Limb (tissue), 2 donors: ENCODE measurements at regions not wholly inside any gene's neighbourhood (a gene's known extent, or its start where the extent isn't known, plus 50 kb on each side); places are given as distances from the start of the nearest gene placed in this dataset.
A peak's percentile ranks its signal among the peaks of the same experiment; 100 is the strongest.

Experiments used
- DNase-seq, 2 donors: peaks; one replicate each; pipeline ENCODE4 v3.0.0-alpha.2; 2016; ENCODE audit errors: extremely low spot score in 2 of 2

- DNase-seq = peak; percentile 56 to 71
These were observed 78.2 kb downstream of the IRF2BPL start for GRCh38 chr14:76950055-76951020.

GRCh38 chr14:76948976-76949375, 79.5 kb downstream of the IRF2BPL start:
- no peak for DNase-seq

- no peak for DNase-seq
These were observed 80.1 kb downstream of the IRF2BPL start for GRCh38 chr14:76948213-76948947.

- DNase-seq = no peak
These were observed 80.7 kb downstream of the IRF2BPL start for GRCh38 chr14:76947838-76948184.

- peak; percentile 89 to 90 for DNase-seq
These were observed 81.2 kb downstream of the IRF2BPL start for GRCh38 chr14:76947078-76947837.

- DNase-seq = no peak
These were observed 81.8 kb downstream of the IRF2BPL start for GRCh38 chr14:76946753-76947077.

- no peak for DNase-seq
These were observed 85.4 kb downstream of the IRF2BPL start for GRCh38 chr14:76943072-76943471.

DNA sequence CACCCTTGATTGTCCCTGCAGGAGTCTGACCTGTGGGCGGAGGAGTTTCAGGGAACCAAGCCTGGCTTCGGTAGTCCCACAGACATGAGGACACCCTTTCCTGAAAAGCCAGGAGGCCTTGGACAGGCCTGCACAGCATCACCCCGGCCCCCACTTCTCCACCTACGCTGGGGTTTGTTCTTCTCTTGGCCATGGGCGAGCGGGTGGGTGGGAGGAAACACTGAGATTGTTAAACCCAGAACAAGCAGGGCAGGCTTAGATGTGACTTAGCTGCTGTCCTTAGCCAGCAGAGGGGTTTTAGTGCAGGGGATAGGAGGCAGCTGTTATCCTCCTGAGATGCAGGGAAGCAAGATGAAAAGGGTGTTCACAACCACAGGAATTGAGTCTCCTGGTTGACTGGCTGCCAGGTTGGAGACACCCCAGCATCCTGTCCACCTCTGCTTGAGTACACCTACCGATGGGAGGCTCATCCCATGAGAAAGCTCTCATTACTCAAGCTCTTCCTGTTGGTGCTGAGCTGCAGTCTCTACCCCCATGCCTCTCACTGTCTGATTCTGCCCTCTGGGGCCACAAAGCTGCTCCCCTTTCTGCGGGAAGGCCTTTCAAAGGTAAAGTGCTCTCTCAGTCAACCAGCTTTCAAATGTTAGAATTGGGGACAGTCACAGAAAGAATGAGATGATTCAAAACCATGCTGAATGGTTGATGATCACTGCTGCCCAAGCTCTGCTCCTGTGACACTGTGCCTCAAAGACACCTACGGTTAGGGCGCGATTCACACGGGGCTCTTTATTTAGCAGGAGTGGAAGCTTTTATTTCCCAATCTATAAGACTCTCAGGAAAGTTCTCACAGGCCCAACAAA, 86.3 kb downstream of the IRF2BPL start:
- no peak for DNase-seq

DNA sequence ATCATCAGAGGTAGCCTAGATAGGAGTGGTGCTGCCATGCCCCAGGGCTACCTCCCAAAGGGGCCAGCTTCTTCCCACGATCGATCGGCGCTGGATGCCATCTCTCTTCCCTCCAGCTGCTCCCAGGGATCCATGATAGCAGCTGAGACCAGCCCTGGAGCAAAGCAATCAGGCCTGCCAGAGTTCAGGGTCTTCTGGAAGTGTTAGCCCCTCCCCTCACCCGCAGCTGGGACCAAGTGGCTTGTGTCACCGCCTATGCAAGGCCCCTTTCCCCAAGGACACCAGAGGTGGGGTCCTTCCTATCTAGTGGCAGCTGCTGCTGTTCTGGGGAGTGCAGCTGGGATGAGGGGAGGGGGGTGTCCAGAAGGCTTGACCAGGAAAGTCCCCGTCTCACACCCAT, 87.0 kb downstream of the IRF2BPL start:
- DNase-seq = no peak

- no peak for DNase-seq
These were observed 88.3 kb downstream of the IRF2BPL start for GRCh38 chr14:76940021-76940760.

DNA sequence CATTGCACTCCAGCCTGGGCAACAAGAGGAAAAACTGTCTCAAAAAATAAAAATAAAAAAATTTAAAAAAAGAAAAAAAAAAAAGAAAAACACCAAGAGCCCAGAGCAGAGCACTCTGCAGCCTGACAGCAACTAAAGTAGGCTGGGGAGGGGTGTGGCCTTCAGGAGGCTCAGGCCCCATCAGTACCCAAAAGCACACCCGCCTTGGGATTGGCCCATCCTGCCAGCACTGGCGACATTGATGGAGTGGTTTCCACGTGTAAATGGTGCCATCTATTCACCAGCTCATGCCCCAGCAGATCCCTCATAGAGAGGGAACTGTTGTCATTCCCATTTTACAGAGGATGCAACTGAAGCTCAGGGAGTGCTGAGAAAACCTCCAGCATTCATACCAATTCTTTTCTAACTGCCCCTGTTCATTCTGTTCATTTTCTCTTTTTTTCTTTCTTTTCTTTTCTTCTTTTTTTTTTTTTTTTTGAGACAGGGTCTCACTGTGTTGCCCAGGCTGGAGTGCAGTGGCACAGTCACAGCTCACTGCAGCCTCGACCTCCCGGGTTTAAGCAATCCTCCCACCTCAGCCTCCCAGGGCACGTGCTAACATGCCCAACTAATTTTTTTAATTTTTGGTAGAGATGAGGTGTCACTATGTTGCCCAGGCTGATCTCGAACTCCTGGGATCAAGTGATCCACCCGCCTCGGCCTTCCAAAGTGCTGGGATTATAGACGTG, 89.3 kb downstream of the IRF2BPL start:
- DNase-seq = no peak

DNA sequence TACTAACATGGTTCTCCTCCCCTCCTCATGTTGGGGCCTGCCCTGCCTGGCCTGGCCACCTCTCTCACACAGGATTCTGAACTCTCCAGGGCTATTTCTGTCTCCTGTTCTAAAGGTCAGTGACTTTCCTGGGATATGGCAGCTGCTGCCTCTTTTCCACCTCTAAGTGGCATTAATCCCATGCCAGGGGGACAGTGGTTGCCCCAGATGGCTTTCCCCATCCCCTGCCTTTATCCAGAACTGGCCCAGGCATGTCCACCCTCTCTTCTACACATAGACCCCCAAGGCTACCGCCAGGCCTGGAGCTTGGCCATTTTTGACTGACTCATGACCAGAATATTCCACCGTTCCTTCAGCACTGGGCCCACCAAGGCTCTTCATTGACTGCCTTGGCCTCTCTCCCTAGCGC, 90.4 kb downstream of the IRF2BPL start:
- no peak for DNase-seq

DNA sequence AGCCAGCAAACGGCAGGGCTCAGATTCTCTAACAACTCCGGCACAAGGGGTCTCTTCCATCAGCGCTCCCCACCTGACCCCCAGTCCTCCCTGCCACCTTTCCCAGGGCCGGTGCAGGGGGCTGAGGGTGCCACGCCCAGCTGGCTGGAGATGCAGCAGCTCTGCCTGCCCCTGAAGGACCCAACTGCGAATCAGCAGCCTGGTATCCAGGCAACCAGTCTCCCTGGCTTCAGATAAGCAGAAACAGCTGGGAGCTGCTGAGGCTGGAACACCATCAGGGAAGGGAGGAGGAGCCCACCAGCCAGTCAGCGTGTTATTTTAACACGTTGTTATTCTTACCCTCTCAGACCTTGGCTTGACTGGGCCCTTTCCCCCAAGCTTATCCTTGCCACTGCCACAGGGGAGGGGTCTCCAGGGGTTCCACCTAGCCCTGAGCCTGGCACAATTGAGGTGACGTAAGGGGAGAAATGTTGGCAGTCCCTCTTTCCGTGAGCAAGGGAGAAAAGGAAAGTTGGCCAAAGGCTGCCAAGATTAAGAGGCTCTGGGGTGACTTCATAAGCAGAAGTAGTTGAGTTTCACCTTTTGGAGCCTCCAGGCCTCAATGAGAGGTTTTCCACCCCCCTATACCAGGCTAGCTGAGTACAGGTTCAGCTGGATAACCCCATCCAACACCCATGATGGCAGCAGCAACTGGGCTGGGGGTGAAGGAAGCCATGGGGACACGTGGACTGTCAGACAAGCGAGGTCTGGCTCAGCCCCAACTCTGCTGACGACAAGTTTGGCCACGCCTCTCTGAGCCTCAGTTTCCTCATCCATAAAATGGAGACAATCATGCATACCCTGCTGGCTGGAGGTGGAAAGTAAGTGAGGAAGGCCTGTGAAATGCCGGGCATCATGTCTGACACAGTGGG, 91.1 kb downstream of the IRF2BPL start:
- DNase-seq = peak; percentile 85 to 95

DNA sequence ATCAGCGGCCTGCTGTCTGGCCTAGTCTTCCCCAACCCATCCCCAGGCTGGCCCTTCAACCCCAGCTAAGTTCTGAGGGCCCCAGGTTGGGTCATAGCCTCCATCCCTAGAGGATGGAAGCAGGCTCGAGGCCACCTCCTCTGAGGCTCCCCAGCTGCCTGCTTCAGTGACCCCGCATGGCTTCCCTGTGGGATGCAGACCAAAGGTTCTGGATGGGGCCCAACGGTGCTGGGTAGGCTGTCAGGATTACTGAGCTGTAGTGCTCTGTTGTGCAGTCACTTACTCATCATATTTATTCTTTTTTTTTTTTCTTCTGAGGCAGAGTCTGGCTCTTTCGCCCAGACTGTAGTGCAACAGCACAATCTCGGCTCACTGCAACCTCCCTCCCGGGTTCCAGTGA, 92.0 kb downstream of the IRF2BPL start:
- DNase-seq = no peak

- DNase-seq = no peak
These were observed 95.0 kb downstream of the IRF2BPL start for GRCh38 chr14:76933515-76933914.

DNA sequence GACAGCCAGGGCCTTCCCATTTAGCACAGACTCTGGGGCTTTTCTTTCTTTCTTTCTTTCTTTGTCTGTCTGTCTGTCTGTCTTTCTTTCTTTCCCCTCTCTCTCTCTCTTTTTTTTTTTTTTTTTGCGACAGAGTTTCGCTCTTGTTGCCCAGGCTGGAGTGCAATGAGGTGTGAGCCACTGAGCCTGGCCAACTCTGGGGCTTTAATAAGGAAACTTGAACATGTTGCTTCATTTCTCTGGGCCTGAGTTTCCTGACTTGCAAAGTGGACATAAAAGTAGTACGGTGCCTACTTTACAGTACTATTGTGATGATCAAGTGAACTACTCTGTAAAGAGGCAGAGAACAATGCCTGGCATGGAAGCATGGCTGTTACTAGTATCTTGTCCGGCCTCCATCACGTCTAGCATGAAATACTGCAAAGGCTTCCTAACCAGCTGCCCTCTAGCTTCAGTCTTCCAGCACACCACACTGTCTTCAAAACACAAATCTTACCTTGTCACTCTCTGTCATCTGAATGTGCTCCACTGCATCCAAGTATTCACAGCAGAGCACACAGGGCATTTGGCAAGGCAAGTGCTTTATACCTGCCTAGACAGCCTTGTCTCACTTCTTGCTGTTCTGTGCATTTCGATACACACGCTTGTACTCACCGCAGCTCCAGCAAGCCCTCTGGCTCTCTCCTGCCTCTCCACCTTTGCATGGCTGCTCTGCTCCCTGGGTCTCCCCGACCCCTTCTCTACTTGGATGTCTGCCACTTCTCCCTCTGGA, 96.7 kb downstream of the IRF2BPL start:
- DNase-seq = no peak

GRCh38 chr14:76930549-76930948, 98.0 kb downstream of the IRF2BPL start:
- DNase-seq = no peak

DNA sequence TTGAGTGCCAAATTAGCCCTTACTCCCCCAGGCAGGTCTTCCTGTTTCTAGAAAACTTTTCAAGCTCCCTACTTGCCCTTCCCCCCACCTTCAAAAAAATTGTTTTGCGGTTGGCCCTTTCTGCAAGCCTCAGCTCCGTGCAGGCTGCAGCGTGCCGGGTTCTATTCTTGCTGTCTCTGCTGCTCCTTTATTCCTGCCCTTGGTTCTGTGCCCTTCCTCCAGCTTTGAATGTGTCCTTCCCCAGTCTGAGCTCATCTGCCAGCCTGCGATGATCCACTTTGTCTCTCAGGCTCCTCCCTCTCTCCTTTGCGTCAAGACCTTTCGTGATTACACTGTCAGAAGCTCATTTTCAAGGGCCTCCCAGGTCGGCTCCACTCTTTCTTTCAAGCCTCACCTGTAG, 98.6 kb downstream of the IRF2BPL start:
- no peak for DNase-seq
